ENCODE measurements at regions not wholly inside any gene's neighbourhood (a gene's known extent, or its start where the extent isn't known, plus 50 kb on each side); places are given as distances from the start of the nearest gene placed in this dataset.
A peak's percentile ranks its signal among the peaks of the same experiment; 100 is the strongest.

GRCh38 chr20:57794036-57794435 is 84.2 kb upstream of the PMEPA1 start:
- no peak for DNase-seq
- no peaks in the 10 kb centered on the region for H3K9me3 Mint-ChIP-seq
- peaks cover 2% of the 10 kb centered on the region for H3K27me3 Mint-ChIP-seq (ENCODE audit: low read depth, poor library complexity)
- TF ChIP-seq, protein P1, sequence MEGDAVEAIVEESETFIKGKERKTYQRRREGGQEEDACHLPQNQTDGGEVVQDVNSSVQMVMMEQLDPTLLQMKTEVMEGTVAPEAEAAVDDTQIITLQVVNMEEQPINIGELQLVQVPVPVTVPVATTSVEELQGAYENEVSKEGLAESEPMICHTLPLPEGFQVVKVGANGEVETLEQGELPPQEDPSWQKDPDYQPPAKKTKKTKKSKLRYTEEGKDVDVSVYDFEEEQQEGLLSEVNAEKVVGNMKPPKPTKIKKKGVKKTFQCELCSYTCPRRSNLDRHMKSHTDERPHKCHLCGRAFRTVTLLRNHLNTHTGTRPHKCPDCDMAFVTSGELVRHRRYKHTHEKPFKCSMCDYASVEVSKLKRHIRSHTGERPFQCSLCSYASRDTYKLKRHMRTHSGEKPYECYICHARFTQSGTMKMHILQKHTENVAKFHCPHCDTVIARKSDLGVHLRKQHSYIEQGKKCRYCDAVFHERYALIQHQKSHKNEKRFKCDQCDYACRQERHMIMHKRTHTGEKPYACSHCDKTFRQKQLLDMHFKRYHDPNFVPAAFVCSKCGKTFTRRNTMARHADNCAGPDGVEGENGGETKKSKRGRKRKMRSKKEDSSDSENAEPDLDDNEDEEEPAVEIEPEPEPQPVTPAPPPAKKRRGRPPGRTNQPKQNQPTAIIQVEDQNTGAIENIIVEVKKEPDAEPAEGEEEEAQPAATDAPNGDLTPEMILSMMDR (IDR thresholded peaks at IDR 0.05), result no peak
- H3K27ac Mint-ChIP-seq, result no peak overlapping the region
- H3K4me3 Mint-ChIP-seq, result peak overlapping the region; percentile 9
- H3K36me3 Mint-ChIP-seq (ENCODE audit: low read depth), result no peaks in the 10 kb centered on the region
- peaks cover 46% of the 10 kb centered on the region for H3K4me1 Mint-ChIP-seq

DNA sequence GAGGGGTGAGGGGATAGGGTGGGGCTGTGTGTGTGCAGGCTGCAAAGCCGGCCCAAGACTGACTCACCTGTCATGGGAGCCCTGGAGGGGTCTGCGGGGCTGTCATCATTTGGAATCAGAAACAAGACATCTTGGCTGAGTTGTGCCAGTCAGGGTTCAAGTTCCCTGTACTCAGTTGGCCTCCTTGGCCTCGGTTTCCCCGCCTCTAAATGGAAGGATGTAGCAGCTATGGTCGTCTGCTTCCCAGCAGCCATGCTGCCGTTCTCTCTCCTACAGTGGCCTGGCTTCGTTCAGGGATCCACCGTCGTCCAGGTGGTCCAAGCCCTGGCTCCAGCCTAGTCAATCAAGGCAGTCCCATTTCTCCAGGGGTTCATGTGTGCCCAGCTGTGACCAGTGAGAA is 83.6 kb upstream of the PMEPA1 start:
- Mint-ChIP-seq H3K4me1 (peaks cover 49% of the 10 kb centered on the region), H3K36me3 (ENCODE audit: low read depth) (no peaks in the 10 kb centered on the region), H3K27me3 (ENCODE audit: low read depth, poor library complexity) (peaks cover 2% of the 10 kb centered on the region), H3K27ac (no peak overlapping the region), H3K9me3 (no peaks in the 10 kb centered on the region), H3K4me3 (no peak overlapping the region)
- TF ChIP-seq, protein P1 (IDR thresholded peaks at IDR 0.05), result no peak
- no peak for DNase-seq

- TF ChIP-seq, protein P1 (IDR thresholded peaks at IDR 0.05), result no peak
- H3K27me3 Mint-ChIP-seq (ENCODE audit: low read depth, poor library complexity), result peaks cover 2% of the 10 kb centered on the region
- no peak overlapping the region for H3K4me3 Mint-ChIP-seq
- H3K27ac Mint-ChIP-seq, result peak overlapping the region; percentile 21
- DNase-seq, result no peak
- H3K9me3 Mint-ChIP-seq, result no peaks in the 10 kb centered on the region
- H3K36me3 Mint-ChIP-seq (ENCODE audit: low read depth), result no peaks in the 10 kb centered on the region
- peaks cover 53% of the 10 kb centered on the region for H3K4me1 Mint-ChIP-seq
Measured at GRCh38 chr20:57792386-57793080, 82.7 kb upstream of the PMEPA1 start.

GRCh38 chr20:57791966-57792365 is 82.2 kb upstream of the PMEPA1 start:
- H3K4me1 Mint-ChIP-seq, result peaks cover 58% of the 10 kb centered on the region
- peak overlapping the region; percentile 21 for H3K27ac Mint-ChIP-seq
- peaks cover 5% of the 10 kb centered on the region for H3K27me3 Mint-ChIP-seq (ENCODE audit: low read depth, poor library complexity)
- DNase-seq, result no peak
- H3K4me3 Mint-ChIP-seq, result no peak overlapping the region
- H3K9me3 Mint-ChIP-seq, result no peaks in the 10 kb centered on the region
- no peaks in the 10 kb centered on the region for H3K36me3 Mint-ChIP-seq (ENCODE audit: low read depth)
- TF ChIP-seq, protein P1 (IDR thresholded peaks at IDR 0.05), result no peak

DNA sequence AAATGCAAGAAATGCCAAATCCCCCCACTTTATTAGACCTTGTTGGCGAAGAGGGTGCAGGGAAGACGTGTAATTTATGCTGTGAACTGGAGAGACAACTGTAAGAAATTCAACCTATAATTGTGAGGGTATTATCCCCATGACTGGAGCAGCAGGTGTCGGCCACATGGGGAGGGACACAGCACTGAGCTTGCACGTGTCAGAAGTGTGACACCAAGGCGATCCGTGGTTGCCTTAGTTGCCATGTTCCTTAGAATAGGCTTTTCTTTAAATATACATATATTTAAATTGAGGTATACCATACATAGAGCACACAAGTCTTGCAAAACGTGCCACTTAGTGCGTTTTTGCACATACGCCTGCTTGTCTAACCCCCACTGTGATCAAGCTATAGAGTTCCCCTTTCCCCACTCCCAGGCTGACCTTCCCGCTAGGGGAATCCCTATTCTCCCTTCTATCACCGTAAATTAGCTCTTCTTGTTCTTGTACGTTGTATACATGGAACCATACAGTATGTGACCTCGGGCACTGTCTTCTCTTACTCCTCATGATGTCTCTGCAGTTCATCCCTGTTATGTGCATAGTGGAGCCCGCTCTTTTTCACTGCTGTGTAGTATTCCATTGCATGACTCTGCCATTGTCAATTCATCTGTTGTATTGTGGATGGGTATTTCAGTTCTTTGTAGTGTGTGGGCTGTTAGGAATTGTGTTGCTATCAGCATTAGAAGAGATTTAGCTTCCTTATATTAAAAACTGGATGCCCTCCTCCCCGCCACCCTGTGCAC is 81.6 kb upstream of the PMEPA1 start:
- no peaks in the 10 kb centered on the region for H3K36me3 Mint-ChIP-seq (ENCODE audit: low read depth)
- H3K9me3 Mint-ChIP-seq, result no peaks in the 10 kb centered on the region
- H3K4me3 Mint-ChIP-seq, result no peak overlapping the region
- peaks cover 5% of the 10 kb centered on the region for H3K27me3 Mint-ChIP-seq (ENCODE audit: low read depth, poor library complexity)
- TF ChIP-seq, protein P1 (IDR thresholded peaks at IDR 0.05), result no peak
- peaks cover 64% of the 10 kb centered on the region for H3K4me1 Mint-ChIP-seq
- DNase-seq, result no peak
- no peak overlapping the region for H3K27ac Mint-ChIP-seq
